ENCODE measurements at regions not wholly inside any gene's neighbourhood (a gene's known extent, or its start where the extent isn't known, plus 50 kb on each side); places are given as distances from the start of the nearest gene placed in this dataset.
"Not testable (repeated sequence)": the region's sequence is repeated elsewhere in the genome, so short reads cannot be mapped to it uniquely, and the experiment has no call there.

DNA sequence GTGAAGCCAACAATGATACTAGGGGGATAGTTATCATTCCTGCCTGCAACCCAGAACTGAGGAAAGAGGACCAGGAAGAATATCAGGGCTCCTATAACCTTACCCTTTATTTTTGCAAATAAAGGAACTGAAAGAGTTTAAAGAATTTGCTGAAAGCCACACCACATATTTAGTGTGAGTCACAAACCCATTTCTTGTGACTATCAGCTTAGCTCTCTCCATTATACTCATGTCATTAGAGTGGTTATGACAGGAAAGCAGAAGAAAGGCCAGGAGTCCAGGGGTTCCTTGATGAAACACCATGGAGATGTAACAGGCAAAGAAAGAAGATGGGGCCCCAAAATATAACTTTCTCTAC, 141.1 kb upstream of the SAMSN1 start:
- Mint-ChIP-seq H3K27me3 (no peaks in the 10 kb centered on the region), H3K27ac (no peak overlapping the region), H3K4me1 (peaks cover 33% of the 10 kb centered on the region), H3K4me3 (no peak overlapping the region), H3K9me3 (peaks cover 16% of the 10 kb centered on the region), H3K36me3 (ENCODE audit: low read depth) (no peaks in the 10 kb centered on the region)
- CTCF ChIA-PET, result interaction anchor here (1.1 to 1.3 kb wide), 3 partner anchors 11 to 57 kb away, joined by 3 to 4 read pairs (median 3); no protein-coding TSS in a partner anchor
- DNase-seq, result no peak
- POLR2A ChIA-PET, result no interaction called here

DNA sequence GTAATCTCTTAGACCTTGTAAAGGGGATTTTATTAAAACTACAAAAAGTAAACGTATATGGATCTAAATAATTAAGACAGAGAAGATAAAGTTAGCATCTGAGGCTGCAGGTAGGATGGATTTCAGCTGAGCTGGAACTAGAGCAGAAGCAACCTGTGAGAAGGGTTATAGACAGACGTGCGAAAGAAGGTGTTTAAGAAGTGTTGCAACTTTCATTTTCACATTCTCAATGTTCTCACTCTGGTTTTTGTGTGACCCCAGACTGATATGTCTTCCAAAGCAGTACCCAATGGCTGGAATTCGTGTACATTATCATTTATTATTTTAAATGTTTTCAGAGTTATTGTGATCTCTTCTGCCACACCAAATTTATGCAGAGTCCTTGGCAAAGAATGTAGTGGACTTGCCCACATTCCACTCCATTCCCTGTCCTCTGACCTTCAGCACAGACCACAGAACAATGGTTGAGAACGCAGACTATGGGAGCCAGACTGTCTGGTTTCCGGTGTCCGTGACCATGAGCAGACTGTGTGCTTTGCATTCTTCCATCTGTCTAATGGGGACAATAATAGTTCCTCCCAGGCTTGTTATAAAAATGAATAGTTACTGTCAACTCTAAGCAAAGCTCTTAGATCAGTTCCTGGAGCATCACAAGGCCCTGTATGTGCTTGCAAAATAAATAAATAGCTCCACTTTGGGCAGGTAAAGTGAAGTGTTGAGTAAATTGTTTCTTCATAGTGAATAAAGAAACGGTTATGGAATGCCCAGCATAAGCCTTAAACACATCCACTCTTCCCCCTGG, 140.6 kb upstream of the SAMSN1 start:
- POLR2A ChIA-PET, result no interaction called here
- H3K9me3 Mint-ChIP-seq, result peaks cover 16% of the 10 kb centered on the region
- peaks cover 29% of the 10 kb centered on the region for H3K4me1 Mint-ChIP-seq
- H3K27ac Mint-ChIP-seq, result peak overlapping the region; percentile 71
- no peaks in the 10 kb centered on the region for H3K36me3 Mint-ChIP-seq (ENCODE audit: low read depth)
- no peak overlapping the region for H3K4me3 Mint-ChIP-seq
- CTCF ChIA-PET, result interaction anchor here (1.1 to 1.3 kb wide), 2 partner anchors 41 to 56 kb away, joined by 3 to 4 read pairs; no protein-coding TSS in a partner anchor
- H3K27me3 Mint-ChIP-seq, result no peaks in the 10 kb centered on the region
- DNase-seq, result no peak

DNA sequence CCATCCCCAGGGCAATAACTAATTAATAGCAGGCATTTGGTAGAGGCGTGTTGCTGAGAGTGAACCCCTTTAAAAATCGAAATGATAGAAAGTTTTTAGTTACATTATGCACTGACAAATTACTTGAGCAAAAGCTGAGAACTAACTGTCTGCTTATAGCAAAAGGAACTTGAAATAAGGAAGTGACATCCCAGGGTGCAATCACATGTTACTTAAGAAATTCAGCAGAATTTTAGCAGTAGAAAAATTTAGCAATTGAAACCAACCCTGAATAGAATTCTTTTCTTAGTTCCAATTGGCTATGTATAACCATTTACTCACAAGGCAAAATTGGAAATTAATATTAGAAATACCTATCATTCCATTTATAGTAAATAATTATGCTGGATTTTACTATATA, 139.5 kb upstream of the SAMSN1 start:
- H3K27ac Mint-ChIP-seq, result no peak overlapping the region
- peaks cover 16% of the 10 kb centered on the region for H3K9me3 Mint-ChIP-seq
- no peaks in the 10 kb centered on the region for H3K36me3 Mint-ChIP-seq (ENCODE audit: low read depth)
- ChIA-PET CTCF (interaction anchor here (0.5 kb wide), 1 partner anchor 350 kb away, joined by 3 read pairs; no protein-coding TSS in a partner anchor), POLR2A (no interaction called here)
- no peaks in the 10 kb centered on the region for H3K27me3 Mint-ChIP-seq
- H3K4me1 Mint-ChIP-seq, result peaks cover 30% of the 10 kb centered on the region
- H3K4me3 Mint-ChIP-seq, result no peak overlapping the region
- no peak for DNase-seq

DNA sequence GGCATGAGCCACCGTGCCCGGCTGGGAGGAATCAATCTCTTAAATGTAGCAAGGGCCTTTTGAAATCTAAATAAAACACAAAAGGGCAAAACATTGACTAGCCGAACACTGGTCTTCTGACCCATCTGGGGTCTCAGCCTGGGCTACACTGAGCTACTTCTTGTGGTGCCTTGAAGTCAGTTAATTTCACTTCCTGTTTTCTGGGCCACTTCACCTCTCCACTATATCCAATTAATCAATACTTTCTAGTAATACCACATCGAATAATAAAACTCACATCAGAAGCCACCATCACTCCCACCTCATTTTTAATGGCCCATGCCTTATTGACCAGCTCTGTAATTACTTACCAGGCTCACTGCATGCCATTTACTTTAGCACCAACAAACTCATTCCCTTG, 138.0 kb upstream of the SAMSN1 start:
- Mint-ChIP-seq H3K9me3 (peaks cover 10% of the 10 kb centered on the region), H3K27me3 (no peaks in the 10 kb centered on the region), H3K4me3 (no peak overlapping the region), H3K27ac (no peak overlapping the region), H3K4me1 (peaks cover 30% of the 10 kb centered on the region), H3K36me3 (ENCODE audit: low read depth) (no peaks in the 10 kb centered on the region)
- ChIA-PET CTCF (interaction anchor here (1.0 kb wide), 1 partner anchor 54 kb away, joined by 3 read pairs; no protein-coding TSS in a partner anchor), POLR2A (no interaction called here)
- DNase-seq, result no peak

DNA sequence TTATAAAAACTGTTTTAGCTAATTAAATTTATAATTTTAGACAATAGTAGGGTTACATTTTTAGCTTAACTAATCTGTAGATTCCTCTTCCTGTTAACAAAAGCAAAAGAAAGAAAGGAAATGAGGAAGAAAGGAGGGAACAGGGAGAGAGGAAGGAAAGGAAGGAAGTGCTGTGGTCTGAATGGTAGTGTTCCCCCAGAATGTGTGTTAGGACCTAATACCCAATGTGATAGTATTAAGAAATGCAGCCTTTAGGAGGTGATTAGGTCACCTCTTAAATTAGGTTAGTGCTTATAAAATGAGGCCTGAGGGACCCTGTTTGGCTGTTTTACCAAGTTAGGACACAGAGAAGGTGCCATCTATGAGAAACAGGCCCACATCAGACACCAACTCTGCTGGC, 136.9 kb upstream of the SAMSN1 start:
- Mint-ChIP-seq H3K4me1 (peaks cover 30% of the 10 kb centered on the region), H3K27me3 (no peaks in the 10 kb centered on the region), H3K27ac (peak overlapping the region; percentile 28), H3K36me3 (ENCODE audit: low read depth) (no peaks in the 10 kb centered on the region), H3K4me3 (no peak overlapping the region), H3K9me3 (peaks cover 11% of the 10 kb centered on the region)
- DNase-seq, result no peak
- POLR2A ChIA-PET, result no interaction called here
- CTCF ChIA-PET, result no interaction called here

DNA sequence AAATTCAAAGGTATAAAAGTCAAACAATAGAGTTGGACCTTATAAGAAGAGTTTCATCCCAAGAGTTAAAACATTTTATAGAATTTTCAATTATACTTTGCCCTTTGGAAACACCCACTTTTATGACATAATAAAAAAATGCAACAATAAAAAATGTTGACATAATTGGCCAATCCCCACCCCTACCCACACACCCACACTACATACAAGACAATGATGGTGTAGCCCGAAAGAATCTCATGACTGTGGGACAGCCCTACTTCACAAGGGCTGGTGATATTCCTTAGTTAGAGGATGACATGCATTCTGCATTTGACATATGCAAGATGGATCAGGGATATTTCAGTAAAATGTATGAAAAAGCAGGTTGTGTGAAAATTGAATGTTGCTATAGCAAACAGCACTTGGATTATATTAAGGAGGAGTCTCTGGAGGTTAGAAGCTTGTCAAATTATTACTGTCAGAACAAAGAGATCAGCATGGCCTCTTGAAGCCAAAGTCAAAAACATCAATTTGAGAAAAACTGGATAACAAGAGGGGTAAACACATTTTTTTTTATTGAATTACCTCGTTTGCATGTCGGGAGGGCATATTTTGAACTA, 133.0 kb upstream of the SAMSN1 start:
- Mint-ChIP-seq H3K36me3 (ENCODE audit: low read depth) (peaks cover 27% of the 10 kb centered on the region), H3K27me3 (no peaks in the 10 kb centered on the region), H3K4me1 (peaks cover 46% of the 10 kb centered on the region), H3K4me3 (no peak overlapping the region), H3K9me3 (peaks cover 30% of the 10 kb centered on the region), H3K27ac (no peak overlapping the region)
- no peak for DNase-seq
- ChIA-PET POLR2A (no interaction called here), CTCF (no interaction called here)

DNA sequence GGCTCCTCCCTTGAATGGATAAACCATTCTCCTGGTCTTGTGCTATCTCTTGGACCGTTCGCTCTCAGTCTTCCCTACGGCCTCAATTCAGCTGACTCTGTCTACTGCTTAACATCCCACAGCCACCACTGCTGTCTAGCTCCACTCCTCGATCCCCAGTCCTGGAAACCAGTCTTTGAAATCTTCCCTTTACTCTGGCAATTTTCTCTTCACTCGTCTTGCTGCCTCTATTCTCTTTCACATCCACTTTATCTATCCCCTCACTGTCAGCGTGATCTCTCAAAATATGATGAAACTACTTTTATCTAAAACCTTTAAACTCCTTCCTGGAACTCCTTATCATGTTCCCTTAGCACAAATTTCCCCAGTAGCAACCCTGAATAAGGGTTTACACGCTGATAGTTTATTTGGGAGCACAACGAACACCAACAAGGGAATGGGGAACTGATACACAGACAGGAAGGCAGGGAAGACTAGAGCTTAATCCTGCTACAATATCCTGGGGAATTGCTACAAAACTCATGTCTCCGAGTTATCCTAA, 131.6 kb upstream of the SAMSN1 start:
- DNase-seq, result no peak
- POLR2A ChIA-PET, result no interaction called here
- H3K4me1 Mint-ChIP-seq, result peaks cover 41% of the 10 kb centered on the region
- H3K27ac Mint-ChIP-seq, result peak overlapping the region; percentile 21
- no peak overlapping the region for H3K4me3 Mint-ChIP-seq
- no peaks in the 10 kb centered on the region for H3K27me3 Mint-ChIP-seq
- peaks cover 32% of the 10 kb centered on the region for H3K36me3 Mint-ChIP-seq (ENCODE audit: low read depth)
- H3K9me3 Mint-ChIP-seq, result peaks cover 33% of the 10 kb centered on the region
- CTCF ChIA-PET, result interaction anchor here (1.3 kb wide), 1 partner anchor 60 kb away, joined by 4 read pairs; no protein-coding TSS in a partner anchor

DNA sequence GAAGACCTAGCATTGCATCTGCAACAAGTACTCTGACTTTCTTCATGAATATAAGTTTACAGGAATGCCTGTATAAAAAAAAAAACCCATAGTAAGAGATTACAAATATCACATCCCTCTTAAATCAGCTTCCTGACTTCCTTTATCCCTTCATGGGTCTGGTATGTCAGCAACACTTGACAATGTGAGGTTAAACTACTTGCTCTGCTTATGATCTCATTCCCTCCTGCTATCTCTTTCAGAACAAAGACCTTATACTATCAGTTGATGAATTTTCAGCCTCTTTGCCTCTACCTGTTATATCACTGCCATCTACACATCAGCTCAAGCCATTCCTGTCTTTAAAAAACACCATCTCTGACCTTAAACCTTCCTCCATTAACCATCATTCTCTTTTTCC, 130.9 kb upstream of the SAMSN1 start:
- Mint-ChIP-seq H3K9me3 (peaks cover 33% of the 10 kb centered on the region), H3K4me3 (peak overlapping the region; percentile 11), H3K4me1 (peaks cover 42% of the 10 kb centered on the region), H3K27me3 (no peaks in the 10 kb centered on the region), H3K27ac (peak overlapping the region; percentile 98), H3K36me3 (ENCODE audit: low read depth) (peaks cover 32% of the 10 kb centered on the region)
- POLR2A ChIA-PET, result no interaction called here
- CTCF ChIA-PET, result interaction anchor here (0.6 to 1.3 kb wide), 5 partner anchors 10 to 114 kb away, joined by 3 to 5 read pairs (median 3); no protein-coding TSS in a partner anchor
- DNase-seq, result no peak

DNA sequence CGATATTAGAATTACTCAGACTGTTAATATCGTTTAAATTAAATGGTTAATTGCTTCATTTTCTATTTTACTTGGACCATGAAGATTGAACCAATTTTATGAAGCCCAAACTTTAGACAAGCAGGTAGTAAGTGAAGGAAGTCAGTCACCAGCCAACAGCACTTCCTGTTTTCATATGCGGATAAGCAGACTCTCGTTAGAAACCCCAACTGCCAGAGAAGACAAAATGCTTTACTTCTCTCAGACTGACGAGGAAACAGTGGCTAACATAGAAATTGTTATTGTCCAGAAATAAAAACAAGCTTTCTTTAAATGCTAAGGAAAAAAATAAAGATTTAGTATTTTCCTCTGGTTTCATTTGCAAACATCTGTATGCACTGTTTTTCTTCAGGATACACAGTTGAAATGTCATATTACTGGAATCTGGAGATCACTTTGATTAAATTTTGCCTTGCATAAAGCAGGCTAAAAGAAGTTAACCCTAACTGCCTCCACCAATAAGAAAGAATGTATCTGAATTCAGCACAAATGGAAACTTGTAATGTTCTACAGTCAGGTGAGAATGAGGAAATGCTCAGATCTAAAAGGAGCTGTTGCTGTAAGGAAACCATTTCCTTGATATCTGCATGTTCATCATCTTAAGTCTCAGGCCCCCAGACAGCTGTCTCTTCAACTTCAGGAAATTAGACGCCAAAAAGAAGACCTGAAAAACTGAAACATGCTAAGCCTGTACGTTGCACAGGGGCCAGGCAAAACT, 129.8 kb upstream of the SAMSN1 start:
- H3K36me3 Mint-ChIP-seq (ENCODE audit: low read depth), result peaks cover 32% of the 10 kb centered on the region
- H3K9me3 Mint-ChIP-seq, result peaks cover 33% of the 10 kb centered on the region
- H3K4me3 Mint-ChIP-seq, result peak overlapping the region; percentile 59
- ChIA-PET CTCF (interaction anchor here (0.6 to 1.3 kb wide), 4 partner anchors 9 to 115 kb away, joined by 3 to 5 read pairs (median 3); no protein-coding TSS in a partner anchor), POLR2A (no interaction called here)
- peak; percentile 39 for DNase-seq
- no peaks in the 10 kb centered on the region for H3K27me3 Mint-ChIP-seq
- peak overlapping the region; percentile 98 for H3K27ac Mint-ChIP-seq
- peaks cover 41% of the 10 kb centered on the region for H3K4me1 Mint-ChIP-seq

DNA sequence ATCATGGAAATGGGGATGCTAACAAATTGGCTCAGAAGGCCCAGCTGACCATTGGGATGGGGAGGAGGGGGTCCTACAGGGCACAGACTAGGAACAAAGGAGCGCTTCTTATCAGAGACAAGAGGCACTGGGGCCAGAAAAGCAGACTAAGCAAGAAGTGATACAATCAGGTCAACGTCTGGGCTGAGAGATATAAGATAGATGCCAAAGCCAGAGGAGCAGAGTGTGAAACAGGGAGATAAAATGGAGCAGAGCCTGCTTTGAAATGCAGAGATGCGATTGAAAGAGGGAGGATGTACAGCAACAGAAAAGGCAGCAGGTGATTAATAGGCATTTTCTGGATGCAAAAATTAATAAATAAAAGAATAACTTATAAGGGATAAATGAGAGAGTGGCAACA, 127.5 kb upstream of the SAMSN1 start:
- H3K4me1 Mint-ChIP-seq, result peaks cover 41% of the 10 kb centered on the region
- CTCF ChIA-PET, result no interaction called here
- peaks cover 35% of the 10 kb centered on the region for H3K36me3 Mint-ChIP-seq (ENCODE audit: low read depth)
- no peak overlapping the region for H3K27ac Mint-ChIP-seq
- DNase-seq, result no peak
- peaks cover 33% of the 10 kb centered on the region for H3K9me3 Mint-ChIP-seq
- H3K4me3 Mint-ChIP-seq, result no peak overlapping the region
- POLR2A ChIA-PET, result no interaction called here
- no peaks in the 10 kb centered on the region for H3K27me3 Mint-ChIP-seq

DNA sequence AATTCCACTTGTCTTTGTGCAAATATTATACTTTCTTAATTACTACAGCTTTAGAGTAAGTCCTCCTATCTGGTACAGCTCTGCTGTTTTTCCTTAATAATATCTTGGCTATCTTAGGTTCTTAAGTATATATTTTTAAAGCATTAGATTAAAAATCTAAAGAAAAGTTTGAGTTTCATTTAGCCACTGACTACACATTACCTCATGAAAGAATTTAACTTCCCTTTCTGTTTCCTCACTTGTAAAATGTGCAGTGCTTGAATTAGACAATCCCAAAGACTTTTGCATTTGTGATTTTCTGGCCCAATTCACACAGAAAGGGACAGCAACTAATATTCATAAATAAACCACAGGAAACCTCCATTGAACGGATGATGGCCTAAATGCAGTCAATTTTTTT, 126.4 kb upstream of the SAMSN1 start:
- Mint-ChIP-seq H3K27me3 (no peaks in the 10 kb centered on the region), H3K4me3 (no peak overlapping the region), H3K36me3 (ENCODE audit: low read depth) (peaks cover 35% of the 10 kb centered on the region), H3K9me3 (peaks cover 22% of the 10 kb centered on the region), H3K27ac (no peak overlapping the region), H3K4me1 (peaks cover 36% of the 10 kb centered on the region)
- ChIA-PET POLR2A (no interaction called here), CTCF (no interaction called here)
- no peak for DNase-seq

DNA sequence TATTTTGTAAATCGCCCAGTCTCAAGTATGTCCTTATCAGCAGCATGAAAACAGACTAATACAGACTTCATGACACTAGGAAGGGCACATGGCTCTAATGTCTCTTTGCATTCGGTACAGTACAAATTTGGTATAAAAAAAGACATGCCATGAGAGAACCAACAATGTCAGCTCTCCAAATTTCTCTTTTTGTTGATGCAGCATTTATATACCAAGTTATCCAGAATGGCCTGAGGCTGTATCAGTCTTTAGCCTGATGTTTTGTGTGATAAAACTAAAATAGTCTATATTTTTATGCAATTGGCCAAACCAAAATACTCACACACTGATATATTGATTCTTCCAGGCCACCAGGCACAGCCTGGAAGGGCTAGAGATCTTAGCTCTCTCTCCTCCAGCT, 124.3 kb upstream of the SAMSN1 start:
- Mint-ChIP-seq H3K4me3 (no peak overlapping the region), H3K4me1 (peaks cover 15% of the 10 kb centered on the region), H3K9me3 (peaks cover 14% of the 10 kb centered on the region), H3K36me3 (ENCODE audit: low read depth) (peaks cover 19% of the 10 kb centered on the region), H3K27me3 (no peaks in the 10 kb centered on the region), H3K27ac (no peak overlapping the region)
- ChIA-PET CTCF (interaction anchor here (1.0 to 1.2 kb wide), 2 partner anchors 10 to 14 kb away, joined by 3 to 4 read pairs; no protein-coding TSS in a partner anchor), POLR2A (no interaction called here)
- no peak for DNase-seq

DNA sequence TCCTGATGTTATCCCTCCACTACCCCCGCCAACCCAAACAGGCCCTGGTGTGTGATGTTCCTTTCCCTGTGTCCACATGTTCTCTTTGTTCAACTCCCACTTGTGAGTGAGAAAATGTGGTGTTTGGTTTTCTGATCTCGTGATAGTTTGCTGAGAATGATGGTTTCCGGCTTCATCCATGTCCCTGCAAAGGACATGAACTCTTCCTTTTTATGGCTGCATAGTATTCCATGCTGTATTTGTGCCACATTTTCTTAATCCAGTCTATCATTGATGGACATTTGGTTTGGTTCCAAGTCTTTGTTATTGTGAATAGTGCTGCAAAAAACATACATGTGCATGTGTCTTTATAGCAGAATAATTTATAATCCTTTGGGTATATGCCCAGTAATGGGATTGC, 123.0 kb upstream of the SAMSN1 start:
- H3K36me3 Mint-ChIP-seq (ENCODE audit: low read depth), result peaks cover 15% of the 10 kb centered on the region
- H3K27me3 Mint-ChIP-seq, H3K27ac Mint-ChIP-seq, DNase-seq, H3K4me1 Mint-ChIP-seq, H3K4me3 Mint-ChIP-seq, CTCF ChIA-PET: not testable (repeated sequence)
- POLR2A ChIA-PET, result interaction anchor here (0.6 kb wide), 1 partner anchor 55 kb away, joined by 6 read pairs; no protein-coding TSS in a partner anchor
- peaks cover 22% of the 10 kb centered on the region for H3K9me3 Mint-ChIP-seq
